A172 (cell line): ENCODE measurements at regions not wholly inside any gene's neighbourhood (a gene's known extent, or its start where the extent isn't known, plus 50 kb on each side); places are given as distances from the start of the nearest gene placed in this dataset.
"Not testable (repeated sequence)": the region's sequence is repeated elsewhere in the genome, so short reads cannot be mapped to it uniquely, and the experiment has no call there.

Experiments used
- DNase-seq: peaks from one replicate; pipeline ENCODE4 v3.0.0-alpha.2; 2015; ENCODE audit warnings: low spot score

GRCh38 chr1:66460776-66461175 is 73.2 kb upstream of the SGIP1 start:
- DNase-seq, result no peak

GRCh38 chr1:66462313-66462712 is 71.6 kb upstream of the SGIP1 start:
- no peak for DNase-seq

- DNase-seq, result no peak
Measured at GRCh38 chr1:66464351-66464750, 69.6 kb upstream of the SGIP1 start.

DNA sequence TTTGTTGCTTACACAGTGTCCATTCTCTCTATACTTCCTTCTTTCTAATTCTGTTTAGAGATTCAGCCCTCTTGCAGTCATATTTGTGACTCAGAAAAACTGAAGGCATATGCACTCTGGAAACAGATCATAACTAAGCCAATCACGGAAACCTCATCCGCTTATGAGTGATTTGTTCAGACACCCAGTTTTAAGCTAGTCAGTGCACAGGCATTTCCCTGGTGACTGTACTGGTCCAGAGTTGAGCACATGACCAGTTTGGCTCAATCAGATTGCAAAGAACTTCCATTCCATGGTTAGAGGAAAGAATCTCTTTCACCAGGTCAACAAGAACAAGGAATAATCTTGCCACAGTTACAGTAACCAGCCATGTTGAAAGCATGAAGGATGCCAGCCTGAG is 69.2 kb upstream of the SGIP1 start:
- DNase-seq, result peak; percentile 85

DNA sequence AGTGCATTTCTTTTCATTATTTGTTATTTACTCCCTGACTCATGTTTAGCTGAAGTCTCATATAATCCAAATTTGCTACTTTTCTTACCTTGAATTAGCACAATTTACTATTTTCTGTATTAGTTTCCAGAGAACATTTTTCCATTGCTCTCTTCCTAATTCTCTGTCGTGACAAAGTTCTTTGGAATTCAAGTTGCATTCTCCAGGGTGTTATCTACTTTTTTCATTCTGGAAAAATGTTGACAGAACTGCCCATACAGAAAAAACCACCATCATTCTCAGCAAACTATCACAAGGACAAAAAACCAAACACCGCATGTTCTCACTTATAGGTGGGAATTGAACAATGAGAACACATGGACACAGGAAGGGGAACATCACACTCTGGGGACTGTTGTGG is 67.3 kb upstream of the SGIP1 start:
- peak; percentile 25 for DNase-seq

DNA sequence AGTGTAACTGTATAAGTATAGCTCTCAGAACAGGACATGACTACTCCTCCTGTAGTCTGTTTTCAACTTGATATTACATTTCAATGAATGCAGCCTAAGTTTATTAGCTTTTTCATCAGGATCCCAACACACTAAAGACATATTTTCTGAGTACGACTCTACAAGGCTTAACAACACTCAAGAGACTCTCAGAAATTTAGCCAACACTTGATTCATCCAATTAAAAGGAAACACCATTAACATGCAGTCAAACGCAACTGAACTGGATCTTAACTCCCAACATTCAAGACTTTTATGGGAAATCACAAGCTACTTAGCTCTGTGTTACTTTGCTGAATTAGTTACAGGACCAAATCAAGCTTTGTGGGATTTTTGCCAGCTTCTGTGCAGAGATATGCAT is 65.2 kb upstream of the SGIP1 start:
- no peak for DNase-seq

GRCh38 chr1:66475940-66476339 is 58.0 kb upstream of the SGIP1 start:
- no peak for DNase-seq

DNA sequence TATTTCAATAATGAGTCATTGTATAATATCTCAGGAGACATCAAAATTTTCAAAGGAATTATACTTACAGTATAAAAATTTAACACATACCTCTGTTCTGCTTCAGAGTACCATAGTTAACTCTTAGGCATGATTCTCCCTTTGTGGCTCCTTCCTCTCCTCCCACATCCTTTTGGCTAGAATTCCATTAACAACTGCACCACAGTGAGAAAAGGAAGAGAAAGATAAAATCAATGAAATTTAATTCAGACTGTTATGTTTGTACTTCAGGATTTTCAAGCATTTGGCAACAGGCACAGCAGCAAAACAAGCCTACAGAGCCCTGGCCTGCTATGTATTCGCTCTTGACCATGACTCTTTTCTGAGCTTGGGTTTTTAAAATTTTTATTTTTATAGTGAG is 57.2 kb upstream of the SGIP1 start:
- no peak for DNase-seq

DNA sequence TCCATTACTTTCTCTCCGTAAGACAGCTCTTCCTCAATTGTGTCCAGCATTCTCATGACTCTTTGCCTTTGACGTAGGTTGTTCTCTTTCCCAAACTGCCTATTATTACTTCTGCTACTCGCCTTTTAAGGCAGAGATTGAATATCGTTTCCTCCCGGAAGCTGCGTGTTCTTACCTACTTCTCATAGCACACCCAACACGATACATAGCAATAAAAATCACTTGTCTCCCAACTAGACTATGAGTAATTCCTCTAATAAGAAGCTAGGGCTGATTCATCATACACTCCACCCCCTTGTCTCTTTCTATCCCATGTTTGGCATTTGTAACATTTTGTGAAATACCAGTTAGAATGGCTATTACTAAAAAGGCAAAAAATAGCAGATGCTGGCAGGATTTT is 55.8 kb upstream of the SGIP1 start:
- DNase-seq, result peak; percentile 83

DNA sequence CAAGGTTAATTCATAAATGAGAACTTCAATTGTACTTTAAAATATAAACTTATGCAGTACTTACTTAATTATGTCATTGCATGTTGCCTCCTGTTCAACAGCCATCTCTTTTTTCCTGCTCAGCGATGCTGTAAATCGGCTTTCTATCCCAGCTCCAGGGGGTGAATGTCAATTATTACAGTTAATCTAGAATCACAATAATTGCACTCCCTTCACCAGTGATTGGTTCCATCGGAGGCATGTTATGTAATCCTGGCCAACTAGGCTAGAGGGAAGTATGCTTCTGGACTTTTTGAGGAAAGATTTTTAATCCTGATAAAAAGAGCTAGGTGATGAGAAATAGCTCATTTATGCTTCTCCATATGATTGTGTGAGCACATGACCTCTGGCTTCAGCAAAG is 53.8 kb upstream of the SGIP1 start:
- DNase-seq, result no peak

GRCh38 chr1:66481215-66481614 is 52.7 kb upstream of the SGIP1 start:
- DNase-seq, result not testable (repeated sequence)
